K562 (cell line): ENCODE measurements at regions not wholly inside any gene's neighbourhood (a gene's known extent, or its start where the extent isn't known, plus 50 kb on each side); places are given as distances from the start of the nearest gene placed in this dataset.

Experiments
- HDAC6 ChIP-seq: IDR thresholded peaks from 2 replicates; pipeline ENCODE4 v1.6.1; 2012; ENCODE audit warnings: low read depth, mild to moderate bottlenecking, control low read depth, inconsistent platforms, low read length, moderate library complexity
- MAZ ChIP-seq, 2 experiments: fragments of 450-650 bp in 1 of 2; sonication (generic) in 1 of 2; formaldehyde crosslinking; IDR thresholded peaks in 1 of 2; conservative IDR thresholded peaks in 1 of 2; 2 replicates each; pipeline versions ENCODE4 v1.4.0 to v1.5.0; 2020; ENCODE audit warnings: mild to moderate bottlenecking in 1 of 2, missing genetic modification reagents in 1 of 2
- SPI1 ChIP-seq: IDR thresholded peaks from 2 replicates; pipeline ENCODE4 v1.6.1; 2011; ENCODE audit warnings: low read depth, low read length, control low read depth, borderline replicate concordance
- ZBTB2 ChIP-seq: fragments of 450-650 bp; IDR thresholded peaks from 2 replicates; pipeline ENCODE4 v1.6.1; 2016; ENCODE audit warnings: antibody characterized with exemption
- ZNF639 ChIP-seq, 2 experiments: fragments of 200-800 bp in 1 of 2; sonication (Bioruptor generic) in 1 of 2; sonication (generic) in 1 of 2; formaldehyde crosslinking in 1 of 2; IDR thresholded peaks in 1 of 2; conservative IDR thresholded peaks in 1 of 2; 2 replicates each; pipeline versions ENCODE4 v1.5.0 to v1.6.1; 2016 to 2020; ENCODE audit warnings: missing compliant biosample characterization in 1 of 2, missing genetic modification characterization in 1 of 2, missing genetic modification reagents in 1 of 2
- TF ChIP-seq, protein P1 (sequence below), 2 experiments: IDR thresholded peaks in 1 of 2; conservative IDR thresholded peaks in 1 of 2; 2 replicates each; pipeline ENCODE4 v1.6.1; 2016; ENCODE audit warnings: low read depth in 2 of 2, mild to moderate bottlenecking in 1 of 2, missing compliant biosample characterization in 1 of 2, missing genetic modification characterization in 1 of 2, moderate library complexity in 1 of 2
- TF ChIP-seq, protein P2 (sequence below), 3 experiments: fragments of 200-800 bp in 1 of 3; fragments of 250-450 bp in 1 of 3; fragments of 450-650 bp in 1 of 3; sonication (Bioruptor Pico) in 1 of 3; sonication (Bioruptor generic) in 1 of 3; formaldehyde crosslinking in 1 of 3; IDR thresholded peaks; 2 replicates each; pipeline versions ENCODE4 v1.6.1 to v1.8.0; 2016 to 2022; ENCODE audit warnings: mild to moderate bottlenecking in 2 of 3, missing genetic modification characterization in 2 of 3, missing compliant biosample characterization in 1 of 3, moderate library complexity in 1 of 3
- TF ChIP-seq, protein P3 (sequence below): fragments of 250-450 bp; sonication (Bioruptor Pico); IDR thresholded peaks from 2 replicates; pipeline ENCODE4 v1.8.0; 2021; ENCODE audit warnings: moderate library complexity, mild to moderate bottlenecking, inconsistent platforms

DNA sequence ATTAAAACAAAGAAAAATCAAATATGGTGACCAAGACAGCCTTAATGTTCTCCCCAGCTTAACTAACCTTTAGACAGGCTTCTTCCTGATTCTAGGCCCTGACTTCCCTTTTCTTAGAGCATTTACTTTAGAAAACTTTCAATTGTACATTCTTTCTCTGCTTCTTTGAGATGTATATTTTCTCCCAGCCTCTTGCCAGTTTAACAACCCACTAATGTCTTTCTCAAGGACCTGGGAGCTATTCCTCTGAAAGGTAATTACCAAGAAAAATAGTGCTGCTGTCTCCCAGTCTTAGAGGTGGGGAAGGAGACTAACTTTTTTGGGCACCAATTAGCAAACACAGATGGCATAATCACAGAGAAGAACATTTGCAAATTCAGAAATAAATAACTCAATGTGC is 62.8 kb upstream of the KCNQ5 start (continued):
- TF ChIP-seq, protein P1, sequence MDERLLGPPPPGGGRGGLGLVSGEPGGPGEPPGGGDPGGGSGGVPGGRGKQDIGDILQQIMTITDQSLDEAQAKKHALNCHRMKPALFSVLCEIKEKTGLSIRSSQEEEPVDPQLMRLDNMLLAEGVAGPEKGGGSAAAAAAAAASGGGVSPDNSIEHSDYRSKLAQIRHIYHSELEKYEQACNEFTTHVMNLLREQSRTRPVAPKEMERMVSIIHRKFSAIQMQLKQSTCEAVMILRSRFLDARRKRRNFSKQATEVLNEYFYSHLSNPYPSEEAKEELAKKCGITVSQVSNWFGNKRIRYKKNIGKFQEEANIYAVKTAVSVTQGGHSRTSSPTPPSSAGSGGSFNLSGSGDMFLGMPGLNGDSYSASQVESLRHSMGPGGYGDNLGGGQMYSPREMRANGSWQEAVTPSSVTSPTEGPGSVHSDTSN (CRISPR knock-in tag; IDR thresholded peaks at IDR 0.05; ENCODE audit: low read depth): no peak
- TF ChIP-seq, protein P1 (tag; conservative IDR thresholded peaks at IDR 0.05; ENCODE audit: low read depth): 0 out of 2 replicates have a peak, but pooled peaks have one; percentile 9
- TF ChIP-seq MAZ (CRISPR knock-in tag; conservative IDR thresholded peaks at IDR 0.05 in 1 of 2, IDR thresholded peaks at IDR 0.05 in 1 of 2) (no peak; a peak in 1 of 4 replicates), SPI1 (peak; percentile 70; the same call in 1 of the 2 replicates), ZBTB2 (no peak), ZNF639 (CRISPR knock-in tag; conservative IDR thresholded peaks at IDR 0.05 in 1 of 2, IDR thresholded peaks at IDR 0.05 in 1 of 2) (peak in 1 of 2 experiments; percentile 37; a peak in 1 of 4 replicates), HDAC6 (no peak)
- TF ChIP-seq, protein P2, sequence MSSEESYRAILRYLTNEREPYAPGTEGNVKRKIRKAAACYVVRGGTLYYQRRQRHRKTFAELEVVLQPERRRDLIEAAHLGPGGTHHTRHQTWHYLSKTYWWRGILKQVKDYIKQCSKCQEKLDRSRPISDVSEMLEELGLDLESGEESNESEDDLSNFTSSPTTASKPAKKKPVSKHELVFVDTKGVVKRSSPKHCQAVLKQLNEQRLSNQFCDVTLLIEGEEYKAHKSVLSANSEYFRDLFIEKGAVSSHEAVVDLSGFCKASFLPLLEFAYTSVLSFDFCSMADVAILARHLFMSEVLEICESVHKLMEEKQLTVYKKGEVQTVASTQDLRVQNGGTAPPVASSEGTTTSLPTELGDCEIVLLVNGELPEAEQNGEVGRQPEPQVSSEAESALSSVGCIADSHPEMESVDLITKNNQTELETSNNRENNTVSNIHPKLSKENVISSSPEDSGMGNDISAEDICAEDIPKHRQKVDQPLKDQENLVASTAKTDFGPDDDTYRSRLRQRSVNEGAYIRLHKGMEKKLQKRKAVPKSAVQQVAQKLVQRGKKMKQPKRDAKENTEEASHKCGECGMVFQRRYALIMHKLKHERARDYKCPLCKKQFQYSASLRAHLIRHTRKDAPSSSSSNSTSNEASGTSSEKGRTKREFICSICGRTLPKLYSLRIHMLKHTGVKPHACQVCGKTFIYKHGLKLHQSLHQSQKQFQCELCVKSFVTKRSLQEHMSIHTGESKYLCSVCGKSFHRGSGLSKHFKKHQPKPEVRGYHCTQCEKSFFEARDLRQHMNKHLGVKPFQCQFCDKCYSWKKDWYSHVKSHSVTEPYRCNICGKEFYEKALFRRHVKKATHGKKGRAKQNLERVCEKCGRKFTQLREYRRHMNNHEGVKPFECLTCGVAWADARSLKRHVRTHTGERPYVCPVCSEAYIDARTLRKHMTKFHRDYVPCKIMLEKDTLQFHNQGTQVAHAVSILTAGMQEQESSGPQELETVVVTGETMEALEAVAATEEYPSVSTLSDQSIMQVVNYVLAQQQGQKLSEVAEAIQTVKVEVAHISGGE (CRISPR knock-in tag; IDR thresholded peaks at IDR 0.05): peak in 1 of 3 experiments; percentile 51; a peak in 1 of 6 replicates
- TF ChIP-seq, protein P3, sequence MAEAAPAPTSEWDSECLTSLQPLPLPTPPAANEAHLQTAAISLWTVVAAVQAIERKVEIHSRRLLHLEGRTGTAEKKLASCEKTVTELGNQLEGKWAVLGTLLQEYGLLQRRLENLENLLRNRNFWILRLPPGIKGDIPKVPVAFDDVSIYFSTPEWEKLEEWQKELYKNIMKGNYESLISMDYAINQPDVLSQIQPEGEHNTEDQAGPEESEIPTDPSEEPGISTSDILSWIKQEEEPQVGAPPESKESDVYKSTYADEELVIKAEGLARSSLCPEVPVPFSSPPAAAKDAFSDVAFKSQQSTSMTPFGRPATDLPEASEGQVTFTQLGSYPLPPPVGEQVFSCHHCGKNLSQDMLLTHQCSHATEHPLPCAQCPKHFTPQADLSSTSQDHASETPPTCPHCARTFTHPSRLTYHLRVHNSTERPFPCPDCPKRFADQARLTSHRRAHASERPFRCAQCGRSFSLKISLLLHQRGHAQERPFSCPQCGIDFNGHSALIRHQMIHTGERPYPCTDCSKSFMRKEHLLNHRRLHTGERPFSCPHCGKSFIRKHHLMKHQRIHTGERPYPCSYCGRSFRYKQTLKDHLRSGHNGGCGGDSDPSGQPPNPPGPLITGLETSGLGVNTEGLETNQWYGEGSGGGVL (CRISPR knock-in tag): no peak
